OCI-LY3 (cell line): ENCODE measurements at regions not wholly inside any gene's neighbourhood (a gene's known extent, or its start where the extent isn't known, plus 50 kb on each side); places are given as distances from the start of the nearest gene placed in this dataset.

Experiments
- H2AFZ ChIP-seq: fragments of 200-600, 300-600 bp; shearing (Covaris generic); 2 replicates; pipeline ENCODE4 v1.6.0; 2014; ENCODE audit warnings: antibody characterized with exemption, low read depth, low read length
- H3K27ac ChIP-seq: fragments of 200-600, 300-600 bp; sonication (generic); 2 replicates; pipeline ENCODE4 v1.5.1; 2014; ENCODE audit warnings: mild to moderate bottlenecking, low read length, moderate library complexity, mixed read lengths
- H3K27me3 ChIP-seq: fragments of 200-600, 300-600 bp; sonication (generic); 2 replicates; pipeline ENCODE4 v1.6.1; 2014; ENCODE audit warnings: low read depth, low read length, mixed read lengths
- H3K36me3 ChIP-seq: fragments of 200-600, 300-600 bp; sonication (generic); replicated peaks from 2 replicates; pipeline ENCODE3; 2014; ENCODE audit warnings: low read depth, low read length, mixed read lengths
- H3K4me1 ChIP-seq: fragments of 300-600, 200-600 bp; sonication (generic); 2 replicates; pipeline ENCODE4 v1.6.1; 2014; ENCODE audit warnings: low read length, mixed read lengths
- H3K4me2 ChIP-seq: fragments of 200-600, 300-600 bp; sonication (generic); 2 replicates; pipeline ENCODE4 v1.6.1; 2014; ENCODE audit warnings: low read length, mixed read lengths
- H3K4me3 ChIP-seq: fragments of 300-600, 200-600 bp; sonication (generic); 2 replicates; pipeline ENCODE4 v1.5.1; 2014; ENCODE audit warnings: antibody characterized with exemption, mild to moderate bottlenecking, low read length, moderate library complexity
- H3K79me2 ChIP-seq: fragments of 300-600, 200-600 bp; shearing (Covaris generic); 2 replicates; pipeline ENCODE4 v1.6.1; 2014; ENCODE audit warnings: mild to moderate bottlenecking, low read length, mixed read lengths
- H3K9ac ChIP-seq: fragments of 300-600, 200-600 bp; shearing (Covaris generic); 2 replicates; pipeline ENCODE4 v1.6.0; 2014; ENCODE audit warnings: mild to moderate bottlenecking, low read length, moderate library complexity
- H3K9me3 ChIP-seq: fragments of 200-600, 300-600 bp; shearing (Covaris generic); 2 replicates; pipeline ENCODE4 v1.6.1; 2014; ENCODE audit warnings: low read length, mixed read lengths; ENCODE audit not compliant: insufficient read depth
- H4K20me1 ChIP-seq: fragments of 200-600, 300-600 bp; sonication (generic); 2 replicates; pipeline ENCODE4 v1.6.1; 2016; ENCODE audit warnings: low read length, mixed read lengths; ENCODE audit not compliant: insufficient read depth
- EZH2phosphoT487 ChIP-seq: fragments of 200-600 bp; shearing (Covaris generic); IDR thresholded peaks from 2 replicates; pipeline ENCODE4 v1.6.1; 2018; ENCODE audit warnings: antibody characterized with exemption, mixed run types, low read depth
- TF ChIP-seq, protein P1 (sequence below): fragments of 200-600, 300-600 bp; sonication (generic); IDR thresholded peaks from 2 replicates; pipeline ENCODE4 v1.5.1; 2014; ENCODE audit warnings: antibody characterized with exemption, low read length, low read depth

DNA sequence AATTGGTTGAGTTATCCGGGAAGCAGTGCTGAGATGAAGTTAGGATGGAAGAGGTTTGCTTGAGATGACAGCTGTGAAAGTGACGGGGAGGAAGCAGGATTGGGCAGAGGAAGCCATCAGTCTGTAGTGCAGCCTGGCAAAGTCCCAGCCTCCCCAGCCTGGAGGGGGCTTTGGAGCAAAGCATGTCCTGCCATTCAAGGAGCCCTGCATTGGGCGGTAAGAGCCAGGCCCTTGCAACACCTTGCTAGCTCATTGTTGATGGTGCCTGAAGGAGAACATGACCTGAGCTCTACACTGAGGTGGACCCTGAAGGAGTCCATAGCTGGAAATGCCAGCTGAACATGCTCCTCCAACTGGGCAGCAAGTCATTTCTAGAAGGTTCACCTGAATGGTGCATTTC lies 228.9 kb downstream of the ACKR3 start:
- Histone ChIP-seq H3K4me2 (no peak overlapping the region), H2AFZ (no peak overlapping the region), H4K20me1 (no peaks in the 10 kb centered on the region), H3K9ac (no peak overlapping the region), H3K36me3 (no peaks in the 10 kb centered on the region), H3K79me2 (no peaks in the 10 kb centered on the region), H3K27me3 (no peaks in the 10 kb centered on the region), H3K9me3 (no peaks in the 10 kb centered on the region), H3K4me1 (no peaks in the 10 kb centered on the region), H3K4me3 (no peak overlapping the region), H3K27ac (no peak overlapping the region)
- no peak for TF ChIP-seq EZH2phosphoT487
- TF ChIP-seq, protein P1, sequence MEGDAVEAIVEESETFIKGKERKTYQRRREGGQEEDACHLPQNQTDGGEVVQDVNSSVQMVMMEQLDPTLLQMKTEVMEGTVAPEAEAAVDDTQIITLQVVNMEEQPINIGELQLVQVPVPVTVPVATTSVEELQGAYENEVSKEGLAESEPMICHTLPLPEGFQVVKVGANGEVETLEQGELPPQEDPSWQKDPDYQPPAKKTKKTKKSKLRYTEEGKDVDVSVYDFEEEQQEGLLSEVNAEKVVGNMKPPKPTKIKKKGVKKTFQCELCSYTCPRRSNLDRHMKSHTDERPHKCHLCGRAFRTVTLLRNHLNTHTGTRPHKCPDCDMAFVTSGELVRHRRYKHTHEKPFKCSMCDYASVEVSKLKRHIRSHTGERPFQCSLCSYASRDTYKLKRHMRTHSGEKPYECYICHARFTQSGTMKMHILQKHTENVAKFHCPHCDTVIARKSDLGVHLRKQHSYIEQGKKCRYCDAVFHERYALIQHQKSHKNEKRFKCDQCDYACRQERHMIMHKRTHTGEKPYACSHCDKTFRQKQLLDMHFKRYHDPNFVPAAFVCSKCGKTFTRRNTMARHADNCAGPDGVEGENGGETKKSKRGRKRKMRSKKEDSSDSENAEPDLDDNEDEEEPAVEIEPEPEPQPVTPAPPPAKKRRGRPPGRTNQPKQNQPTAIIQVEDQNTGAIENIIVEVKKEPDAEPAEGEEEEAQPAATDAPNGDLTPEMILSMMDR = no peak

DNA sequence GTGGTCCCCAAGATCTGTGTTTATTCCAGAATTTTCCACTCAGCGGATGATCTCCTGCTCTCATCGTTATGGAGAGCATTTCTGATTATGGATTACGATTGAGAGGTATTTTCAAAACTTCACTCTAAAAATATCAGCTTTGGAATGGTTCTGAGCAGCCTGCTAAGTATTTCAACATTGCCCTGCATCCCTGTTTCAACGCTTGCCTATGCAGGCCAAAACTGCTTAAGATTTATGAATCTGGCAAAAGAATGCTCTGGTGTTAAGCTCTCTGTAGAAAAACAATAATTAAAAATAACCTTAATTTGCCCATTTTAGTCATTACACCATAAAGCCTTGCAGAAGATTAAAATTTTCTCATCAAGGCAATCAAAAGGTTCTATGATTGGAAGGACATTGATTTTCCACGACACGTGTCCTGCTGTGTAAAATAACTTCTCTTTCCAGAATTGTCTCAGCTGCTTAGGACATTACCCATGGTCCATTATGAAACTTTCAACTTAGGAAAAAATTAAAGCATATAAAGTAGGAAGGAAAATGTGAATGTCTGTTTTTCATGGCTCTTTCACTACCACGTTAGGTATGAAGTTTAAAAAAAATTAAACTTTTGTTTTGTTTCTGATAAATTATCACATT lies 229.9 kb downstream of the ACKR3 start:
- Histone ChIP-seq H3K4me2 (no peak overlapping the region), H3K4me1 (no peaks in the 10 kb centered on the region), H3K9me3 (no peaks in the 10 kb centered on the region), H3K27ac (no peak overlapping the region), H4K20me1 (no peaks in the 10 kb centered on the region), H3K36me3 (no peaks in the 10 kb centered on the region), H3K4me3 (no peak overlapping the region), H2AFZ (no peak overlapping the region), H3K79me2 (no peaks in the 10 kb centered on the region), H3K27me3 (no peaks in the 10 kb centered on the region), H3K9ac (no peak overlapping the region)
- TF ChIP-seq, protein P1 = no peak
- TF ChIP-seq EZH2phosphoT487 = no peak

DNA sequence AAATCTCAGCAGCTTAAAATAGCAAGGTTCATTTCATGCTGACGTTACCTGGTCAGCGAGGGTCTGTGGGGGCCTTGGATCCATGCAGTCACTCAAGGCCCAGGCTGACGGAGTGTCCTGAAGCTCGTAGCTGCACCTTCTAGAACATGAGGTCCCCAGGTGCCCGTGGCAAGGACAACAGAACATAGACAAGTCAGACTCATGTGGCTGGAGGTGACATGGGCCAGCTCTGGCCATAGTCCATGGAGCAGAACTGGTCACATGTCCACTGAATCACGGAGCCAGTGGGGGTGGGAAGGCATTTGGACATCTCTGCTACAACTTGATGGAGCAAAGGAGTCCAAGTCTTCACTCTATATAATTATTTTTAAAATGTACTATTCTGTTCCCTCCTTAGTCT lies 233.2 kb downstream of the ACKR3 start:
- no peaks in the 10 kb centered on the region for H3K79me2 ChIP-seq
- H3K27ac ChIP-seq = no peak overlapping the region
- H3K9ac ChIP-seq = no peak overlapping the region
- TF ChIP-seq EZH2phosphoT487 = no peak
- TF ChIP-seq, protein P1 = no peak
- H3K4me3 ChIP-seq = no peak overlapping the region
- no peak overlapping the region for H3K4me2 ChIP-seq
- no peak overlapping the region for H2AFZ ChIP-seq
- no peaks in the 10 kb centered on the region for H3K27me3 ChIP-seq
- no peaks in the 10 kb centered on the region for H3K36me3 ChIP-seq
- H3K9me3 ChIP-seq = no peaks in the 10 kb centered on the region
- no peaks in the 10 kb centered on the region for H4K20me1 ChIP-seq
- no peaks in the 10 kb centered on the region for H3K4me1 ChIP-seq

DNA sequence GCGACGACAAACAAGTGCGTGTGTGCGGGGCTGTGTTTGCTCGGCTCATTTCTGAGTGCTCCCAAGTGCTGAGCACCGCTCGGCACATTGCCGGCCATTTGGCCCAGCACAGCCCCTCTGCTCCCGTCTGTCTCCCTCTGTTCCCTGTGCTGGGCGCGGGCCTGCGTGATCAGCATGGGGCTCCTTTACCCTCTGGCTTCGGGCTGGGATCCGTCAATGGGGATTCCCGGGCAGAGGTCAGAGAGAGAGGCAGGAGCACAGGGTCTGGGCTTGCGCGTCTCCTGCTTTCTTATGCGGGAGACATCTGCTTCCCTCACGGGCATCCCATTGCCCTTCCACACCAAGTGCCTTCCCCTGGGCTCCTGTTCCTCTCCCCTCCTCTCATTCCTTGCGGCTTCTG lies 234.0 kb downstream of the ACKR3 start:
- no peaks in the 10 kb centered on the region for H4K20me1 ChIP-seq
- TF ChIP-seq EZH2phosphoT487 = no peak
- TF ChIP-seq, protein P1 = no peak
- H3K4me2 ChIP-seq = no peak overlapping the region
- no peaks in the 10 kb centered on the region for H3K36me3 ChIP-seq
- no peak overlapping the region for H2AFZ ChIP-seq
- no peaks in the 10 kb centered on the region for H3K79me2 ChIP-seq
- H3K27me3 ChIP-seq = no peaks in the 10 kb centered on the region
- no peaks in the 10 kb centered on the region for H3K9me3 ChIP-seq
- H3K4me1 ChIP-seq = no peaks in the 10 kb centered on the region
- no peak overlapping the region for H3K9ac ChIP-seq
- no peak overlapping the region for H3K4me3 ChIP-seq
- no peak overlapping the region for H3K27ac ChIP-seq
